ENCODE measurements at regions not wholly inside any gene's neighbourhood (a gene's known extent, or its start where the extent isn't known, plus 50 kb on each side); places are given as distances from the start of the nearest gene placed in this dataset.

GRCh38 chr11:91639359-91639758 is 585.3 kb upstream of the FAT3 start:
- Histone ChIP-seq H3K23ac (ENCODE audit: low read length) (no peak overlapping the region), H2BK5ac (ENCODE audit: low read length) (no peak overlapping the region), H3K79me1 (ENCODE audit: low read length) (no peaks in the 10 kb centered on the region), H4K8ac (ENCODE audit: low read depth, low read length) (no peak overlapping the region), H3K36me3 (ENCODE audit: control insufficient read depth, insufficient read depth, low read length) (no peaks in the 10 kb centered on the region), H3K79me2 (ENCODE audit: control insufficient read depth, insufficient read depth, low read length) (no peaks in the 10 kb centered on the region), H2BK15ac (replicated peaks; ENCODE audit: low read depth) (no peak overlapping the region), H2AK5ac (ENCODE audit: low read length) (no peak overlapping the region), H3K4me1 (ENCODE audit: control insufficient read depth, low read depth, low read length) (peaks cover 2% of the 10 kb centered on the region), H2BK120ac (ENCODE audit: low read depth, low read length) (no peak overlapping the region), H4K5ac (ENCODE audit: low read length) (no peak overlapping the region), H3K4ac (ENCODE audit: low read depth, low read length) (no peak overlapping the region), H3K56ac (ENCODE audit: low read length) (no peak overlapping the region), H3K18ac (ENCODE audit: low read length) (no peak overlapping the region), H3K27me3 (ENCODE audit: insufficient read depth, low read length, poor library complexity) (no peaks in the 10 kb centered on the region), H3K27ac (ENCODE audit: low read depth, low read length) (no peak overlapping the region), H3K9ac (ENCODE audit: low read length) (no peak overlapping the region), H3K4me2 (ENCODE audit: low read length) (no peak overlapping the region), H3K4me3 (ENCODE audit: low read length) (no peak overlapping the region)
- DNase-seq, result no peak
- no CpG with 5 or more reads among the region's 2 CpGs for WGBS (ENCODE audit: extremely low coverage, insufficient coverage, low lambda C conversion rate)

DNA sequence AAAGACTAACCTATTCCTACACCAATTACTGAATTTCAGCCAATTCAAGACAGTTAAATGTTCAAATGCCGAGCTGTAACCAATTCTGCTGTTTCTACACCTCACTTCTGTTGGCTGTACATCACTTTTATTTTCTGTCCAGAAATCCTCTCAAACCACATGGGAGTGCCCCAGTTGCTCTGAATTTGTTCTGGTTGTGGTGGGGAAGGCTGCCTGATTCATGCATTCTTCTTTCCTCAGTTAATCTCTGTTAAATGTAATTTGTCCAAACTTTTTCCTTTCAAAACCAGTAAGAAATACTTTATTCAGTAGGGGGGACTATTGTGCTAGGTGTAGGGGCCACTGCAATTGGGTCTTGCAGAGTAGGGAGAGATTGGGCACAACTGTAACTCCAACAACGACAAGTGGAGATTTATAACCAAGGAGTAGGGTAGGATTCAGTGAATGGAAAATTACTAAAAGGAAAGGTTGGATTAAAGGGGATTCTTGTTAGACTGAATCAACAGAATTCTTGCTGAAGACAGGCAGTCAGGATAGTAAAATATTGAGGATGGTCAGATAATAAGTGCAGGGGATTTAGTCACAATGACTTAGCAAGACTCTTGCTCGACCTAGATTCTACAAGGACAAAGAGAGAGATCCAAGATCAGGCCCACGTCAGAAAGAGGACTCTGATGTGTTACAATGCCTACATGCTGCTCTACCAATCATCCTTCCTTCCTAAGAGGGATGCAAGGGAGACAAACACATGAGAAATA is 593.5 kb upstream of the FAT3 start:
- no peak for DNase-seq

DNA sequence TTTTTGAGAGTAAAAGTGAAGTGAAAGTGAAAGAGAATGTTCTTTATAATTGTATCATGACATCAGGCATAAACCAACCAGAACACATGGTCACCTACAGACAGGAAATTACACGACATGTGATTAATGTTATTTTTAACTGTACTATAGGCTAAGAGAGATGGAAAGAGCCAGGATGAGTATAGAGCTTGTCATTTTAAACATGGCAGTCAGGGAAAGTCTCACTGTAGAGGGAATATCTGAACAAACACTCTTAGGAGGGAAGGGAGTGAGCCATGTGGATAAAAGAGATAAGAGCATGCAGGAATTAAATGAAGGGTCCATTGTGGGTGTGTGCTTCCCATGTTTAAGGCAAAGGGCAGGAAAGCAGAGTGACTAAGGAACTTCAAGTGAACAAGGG is 599.1 kb upstream of the FAT3 start:
- H3K9ac ChIP-seq (ENCODE audit: low read length), result no peak overlapping the region
- no peak overlapping the region for H3K4me2 ChIP-seq (ENCODE audit: low read length)
- no peaks in the 10 kb centered on the region for H3K79me1 ChIP-seq (ENCODE audit: low read length)
- H2BK15ac ChIP-seq (replicated peaks; ENCODE audit: low read depth), result no peak overlapping the region
- H3K4ac ChIP-seq (ENCODE audit: low read depth, low read length), result no peak overlapping the region
- H3K56ac ChIP-seq (ENCODE audit: low read length), result no peak overlapping the region
- no peaks in the 10 kb centered on the region for H3K36me3 ChIP-seq (ENCODE audit: control insufficient read depth, insufficient read depth, low read length)
- H3K23ac ChIP-seq (ENCODE audit: low read length), result no peak overlapping the region
- H3K79me2 ChIP-seq (ENCODE audit: control insufficient read depth, insufficient read depth, low read length), result no peaks in the 10 kb centered on the region
- no peak for DNase-seq
- H3K4me1 ChIP-seq (ENCODE audit: control insufficient read depth, low read depth, low read length), result no peaks in the 10 kb centered on the region
- H2BK5ac ChIP-seq (ENCODE audit: low read length), result no peak overlapping the region
- no peak overlapping the region for H2BK120ac ChIP-seq (ENCODE audit: low read depth, low read length)
- no peak overlapping the region for H2AK5ac ChIP-seq (ENCODE audit: low read length)
- no peak overlapping the region for H4K8ac ChIP-seq (ENCODE audit: low read depth, low read length)
- no CpG with 5 or more reads among the region's 1 CpG for WGBS (ENCODE audit: extremely low coverage, insufficient coverage, low lambda C conversion rate)
- no peak overlapping the region for H4K5ac ChIP-seq (ENCODE audit: low read length)
- H3K18ac ChIP-seq (ENCODE audit: low read length), result no peak overlapping the region
- no peak overlapping the region for H3K27ac ChIP-seq (ENCODE audit: low read depth, low read length)
- H3K4me3 ChIP-seq (ENCODE audit: low read length), result no peak overlapping the region
- H3K27me3 ChIP-seq (ENCODE audit: insufficient read depth, low read length, poor library complexity), result no peaks in the 10 kb centered on the region

More for the DNA sequence above, 593.5 kb upstream of the FAT3 start:
- Histone ChIP-seq H3K36me3 (ENCODE audit: control insufficient read depth, insufficient read depth, low read length) (no peaks in the 10 kb centered on the region), H3K4me1 (ENCODE audit: control insufficient read depth, low read depth, low read length) (no peaks in the 10 kb centered on the region), H3K4ac (ENCODE audit: low read depth, low read length) (no peak overlapping the region), H3K79me1 (ENCODE audit: low read length) (no peaks in the 10 kb centered on the region), H2BK15ac (replicated peaks; ENCODE audit: low read depth) (no peak overlapping the region), H2BK5ac (ENCODE audit: low read length) (no peak overlapping the region), H3K4me2 (ENCODE audit: low read length) (no peak overlapping the region), H3K56ac (ENCODE audit: low read length) (no peak overlapping the region), H4K5ac (ENCODE audit: low read length) (no peak overlapping the region), H2BK120ac (ENCODE audit: low read depth, low read length) (no peak overlapping the region), H3K18ac (ENCODE audit: low read length) (no peak overlapping the region), H3K9ac (ENCODE audit: low read length) (no peak overlapping the region), H2AK5ac (ENCODE audit: low read length) (no peak overlapping the region), H3K79me2 (ENCODE audit: control insufficient read depth, insufficient read depth, low read length) (no peaks in the 10 kb centered on the region), H3K23ac (ENCODE audit: low read length) (no peak overlapping the region), H3K4me3 (ENCODE audit: low read length) (no peak overlapping the region), H3K27me3 (ENCODE audit: insufficient read depth, low read length, poor library complexity) (no peaks in the 10 kb centered on the region), H4K8ac (ENCODE audit: low read depth, low read length) (no peak overlapping the region), H3K27ac (ENCODE audit: low read depth, low read length) (no peak overlapping the region)
- no CpG with 5 or more reads among the region's 4 CpGs for WGBS (ENCODE audit: extremely low coverage, insufficient coverage, low lambda C conversion rate)

DNA sequence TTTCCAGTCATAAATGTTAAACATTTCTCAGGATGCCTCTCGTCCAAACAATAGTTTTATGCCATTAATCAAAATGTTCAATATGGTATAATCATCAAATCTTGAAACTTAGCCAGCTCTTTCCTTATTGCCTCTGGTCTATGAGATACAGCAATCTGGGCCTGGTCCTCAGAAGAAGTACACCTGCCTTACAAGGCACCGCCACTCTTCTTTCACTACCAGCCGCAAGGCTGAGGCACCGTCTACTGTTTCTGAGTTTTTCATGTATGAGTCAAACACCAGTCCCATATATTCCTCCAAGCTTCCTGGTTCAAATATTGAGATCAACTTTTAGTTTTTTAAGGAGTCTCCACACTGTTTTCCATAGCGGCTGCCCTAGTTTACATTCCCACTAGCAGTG is 600.6 kb upstream of the FAT3 start:
- no peak overlapping the region for H3K9ac ChIP-seq (ENCODE audit: low read length)
- no peak overlapping the region for H3K4ac ChIP-seq (ENCODE audit: low read depth, low read length)
- no peak overlapping the region for H3K4me2 ChIP-seq (ENCODE audit: low read length)
- WGBS (ENCODE audit: extremely low coverage, insufficient coverage, low lambda C conversion rate), result no CpG with 5 or more reads among the region's 5 CpGs
- H3K79me1 ChIP-seq (ENCODE audit: low read length), result no peaks in the 10 kb centered on the region
- H4K8ac ChIP-seq (ENCODE audit: low read depth, low read length), result no peak overlapping the region
- no peaks in the 10 kb centered on the region for H3K36me3 ChIP-seq (ENCODE audit: control insufficient read depth, insufficient read depth, low read length)
- H2BK120ac ChIP-seq (ENCODE audit: low read depth, low read length), result no peak overlapping the region
- H3K23ac ChIP-seq (ENCODE audit: low read length), result no peak overlapping the region
- no peak overlapping the region for H4K5ac ChIP-seq (ENCODE audit: low read length)
- no peak overlapping the region for H2AK5ac ChIP-seq (ENCODE audit: low read length)
- no peak overlapping the region for H3K18ac ChIP-seq (ENCODE audit: low read length)
- no peak overlapping the region for H3K27ac ChIP-seq (ENCODE audit: low read depth, low read length)
- H3K4me1 ChIP-seq (ENCODE audit: control insufficient read depth, low read depth, low read length), result no peaks in the 10 kb centered on the region
- H2BK5ac ChIP-seq (ENCODE audit: low read length), result no peak overlapping the region
- H2BK15ac ChIP-seq (replicated peaks; ENCODE audit: low read depth), result no peak overlapping the region
- H3K4me3 ChIP-seq (ENCODE audit: low read length), result no peak overlapping the region
- H3K27me3 ChIP-seq (ENCODE audit: insufficient read depth, low read length, poor library complexity), result no peaks in the 10 kb centered on the region
- DNase-seq, result no peak
- no peaks in the 10 kb centered on the region for H3K79me2 ChIP-seq (ENCODE audit: control insufficient read depth, insufficient read depth, low read length)
- no peak overlapping the region for H3K56ac ChIP-seq (ENCODE audit: low read length)

DNA sequence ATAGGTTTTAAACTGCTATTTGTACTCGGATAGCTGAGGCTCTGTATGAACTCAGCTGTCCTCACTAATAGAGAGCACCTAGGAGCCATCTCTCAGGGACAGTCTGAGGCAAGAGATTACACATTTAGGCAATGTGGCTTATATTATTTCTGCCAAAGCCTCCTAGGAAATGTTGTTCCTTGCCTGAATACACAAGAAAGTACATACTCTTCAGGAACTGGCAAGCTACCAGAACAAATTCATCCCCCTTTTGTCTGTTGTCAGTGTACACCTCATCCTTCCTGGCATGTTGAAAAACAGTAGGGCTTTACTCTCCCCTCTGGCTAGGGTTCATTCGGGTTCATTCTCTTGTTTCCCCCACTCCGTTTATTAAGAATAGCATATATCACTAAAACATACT is 615.9 kb upstream of the FAT3 start:
- Histone ChIP-seq H3K9ac (ENCODE audit: low read length) (no peak overlapping the region), H3K23ac (ENCODE audit: low read length) (no peak overlapping the region), H3K4me1 (ENCODE audit: control insufficient read depth, low read depth, low read length) (no peaks in the 10 kb centered on the region), H3K79me1 (ENCODE audit: low read length) (no peaks in the 10 kb centered on the region), H3K27me3 (ENCODE audit: insufficient read depth, low read length, poor library complexity) (no peaks in the 10 kb centered on the region), H3K79me2 (ENCODE audit: control insufficient read depth, insufficient read depth, low read length) (no peaks in the 10 kb centered on the region), H3K56ac (ENCODE audit: low read length) (no peak overlapping the region), H4K8ac (ENCODE audit: low read depth, low read length) (no peak overlapping the region), H3K4me3 (ENCODE audit: low read length) (no peak overlapping the region), H2BK15ac (replicated peaks; ENCODE audit: low read depth) (no peak overlapping the region), H3K18ac (ENCODE audit: low read length) (no peak overlapping the region), H3K4me2 (ENCODE audit: low read length) (no peak overlapping the region), H2AK5ac (ENCODE audit: low read length) (no peak overlapping the region), H3K36me3 (ENCODE audit: control insufficient read depth, insufficient read depth, low read length) (no peaks in the 10 kb centered on the region), H3K27ac (ENCODE audit: low read depth, low read length) (no peak overlapping the region), H2BK120ac (ENCODE audit: low read depth, low read length) (no peak overlapping the region), H2BK5ac (ENCODE audit: low read length) (no peak overlapping the region), H4K5ac (ENCODE audit: low read length) (no peak overlapping the region), H3K4ac (ENCODE audit: low read depth, low read length) (no peak overlapping the region)
- WGBS (ENCODE audit: extremely low coverage, insufficient coverage, low lambda C conversion rate), result no CpG with 5 or more reads among the region's 3 CpGs
- no peak for DNase-seq

DNA sequence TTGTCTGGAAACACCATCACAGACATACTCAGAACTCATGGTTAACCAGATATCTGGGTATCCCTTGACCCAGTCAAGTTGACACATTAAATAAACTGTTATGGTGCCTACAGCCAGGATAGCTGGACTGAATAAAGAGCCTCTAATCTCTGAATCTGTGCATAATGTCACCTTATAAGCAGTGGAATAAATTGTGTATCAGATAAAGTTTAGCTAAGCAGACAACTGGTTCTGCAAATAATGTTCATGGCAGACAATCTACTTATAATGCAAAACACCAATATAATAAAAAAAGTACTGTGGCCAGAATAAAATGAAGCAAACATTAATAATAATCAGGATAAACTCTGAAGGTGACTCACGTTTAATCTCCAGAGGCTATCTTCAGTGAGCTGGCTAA is 628.5 kb upstream of the FAT3 start:
- H3K23ac ChIP-seq (ENCODE audit: low read length), result no peak overlapping the region
- no peak overlapping the region for H2AK5ac ChIP-seq (ENCODE audit: low read length)
- H3K56ac ChIP-seq (ENCODE audit: low read length), result no peak overlapping the region
- H3K79me2 ChIP-seq (ENCODE audit: control insufficient read depth, insufficient read depth, low read length), result no peaks in the 10 kb centered on the region
- H3K4me1 ChIP-seq (ENCODE audit: control insufficient read depth, low read depth, low read length), result no peaks in the 10 kb centered on the region
- WGBS (ENCODE audit: extremely low coverage, insufficient coverage, low lambda C conversion rate), result no CpG with 5 or more reads among the region's 1 CpG
- no peak overlapping the region for H4K5ac ChIP-seq (ENCODE audit: low read length)
- no peak overlapping the region for H2BK120ac ChIP-seq (ENCODE audit: low read depth, low read length)
- no peak overlapping the region for H4K8ac ChIP-seq (ENCODE audit: low read depth, low read length)
- no peak overlapping the region for H3K4me3 ChIP-seq (ENCODE audit: low read length)
- no peak overlapping the region for H3K27ac ChIP-seq (ENCODE audit: low read depth, low read length)
- H3K4me2 ChIP-seq (ENCODE audit: low read length), result no peak overlapping the region
- H3K79me1 ChIP-seq (ENCODE audit: low read length), result no peaks in the 10 kb centered on the region
- no peak overlapping the region for H3K4ac ChIP-seq (ENCODE audit: low read depth, low read length)
- H3K36me3 ChIP-seq (ENCODE audit: control insufficient read depth, insufficient read depth, low read length), result no peaks in the 10 kb centered on the region
- no peak overlapping the region for H2BK15ac ChIP-seq (replicated peaks; ENCODE audit: low read depth)
- no peak overlapping the region for H3K18ac ChIP-seq (ENCODE audit: low read length)
- H3K27me3 ChIP-seq (ENCODE audit: insufficient read depth, low read length, poor library complexity), result no peaks in the 10 kb centered on the region
- no peak for DNase-seq
- H2BK5ac ChIP-seq (ENCODE audit: low read length), result no peak overlapping the region
- H3K9ac ChIP-seq (ENCODE audit: low read length), result no peak overlapping the region

Measured in mesendoderm (in vitro differentiated cells).